Kidney tubule cell (primary cell): ENCODE measurements at regions not wholly inside any gene's neighbourhood (a gene's known extent, or its start where the extent isn't known, plus 50 kb on each side); places are given as distances from the start of the nearest gene placed in this dataset.

Experiments
- DNase-seq: peaks from one replicate; pipeline ENCODE4 v3.0.0-alpha.2; 2018; ENCODE audit warnings: low spot score

DNA sequence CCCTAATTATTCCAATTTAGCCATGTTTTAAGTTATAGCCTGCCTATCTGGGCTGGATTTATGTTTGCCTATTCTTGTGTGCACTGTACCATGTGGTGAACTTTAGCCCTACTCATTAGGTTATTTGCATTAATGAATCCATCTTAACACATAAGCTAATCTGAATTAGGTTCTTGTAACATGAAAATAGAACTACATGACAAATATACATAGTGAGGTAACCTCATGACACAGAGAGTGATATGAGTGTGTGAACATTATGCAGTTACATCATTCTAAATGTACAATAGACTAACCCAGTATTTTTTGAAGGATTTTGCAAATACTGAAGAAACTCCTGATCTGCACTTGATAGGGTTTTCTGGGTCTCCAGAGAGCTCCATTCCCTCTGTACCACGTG lies 733.7 kb upstream of the CITED2 start:
- DNase-seq = no peak

GRCh38 chr6:140107216-140107615 lies 732.8 kb upstream of the CITED2 start:
- DNase-seq = no peak

- DNase-seq = peak; percentile 74
Observed at GRCh38 chr6:140105857-140106256, 731.4 kb upstream of the CITED2 start.

GRCh38 chr6:140105241-140105640 lies 730.8 kb upstream of the CITED2 start:
- no peak for DNase-seq

DNA sequence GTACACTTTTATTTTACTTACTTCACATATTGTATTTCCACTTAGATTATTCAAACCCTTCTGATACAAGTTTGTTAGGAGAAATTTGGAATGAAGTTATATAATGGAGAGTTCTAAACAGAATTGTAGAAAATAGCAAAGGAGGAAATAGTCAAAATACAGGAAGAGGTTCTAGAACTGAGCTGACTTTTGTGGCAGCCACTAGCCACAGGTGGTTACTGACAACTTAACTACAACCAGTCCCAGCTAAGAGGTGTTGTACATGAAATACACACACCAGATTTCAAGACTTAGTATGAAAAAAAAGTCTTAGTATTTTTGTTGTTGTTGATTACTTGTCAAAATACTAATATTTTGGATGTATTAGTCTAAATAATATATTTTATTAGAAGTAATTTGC lies 727.4 kb upstream of the CITED2 start:
- DNase-seq = no peak

DNA sequence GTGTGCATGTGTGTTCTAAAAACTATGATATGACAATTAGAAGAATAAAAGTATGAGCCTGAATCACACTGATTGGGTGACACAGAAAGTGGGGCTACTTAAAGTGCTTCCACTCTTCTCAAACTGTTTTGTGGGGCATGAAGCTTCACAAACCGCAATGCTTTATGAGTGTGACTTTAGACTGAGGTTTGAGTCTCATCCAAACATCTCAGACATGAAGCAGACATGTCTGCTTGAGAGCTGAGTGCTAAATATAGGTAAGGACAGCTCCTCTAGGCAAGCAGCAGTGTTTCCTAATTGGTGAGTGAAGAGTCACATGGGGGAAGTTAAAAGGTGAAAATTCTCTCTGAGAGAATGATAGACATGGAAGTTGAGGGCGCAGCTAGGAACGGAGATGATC lies 726.9 kb upstream of the CITED2 start:
- DNase-seq = no peak

DNA sequence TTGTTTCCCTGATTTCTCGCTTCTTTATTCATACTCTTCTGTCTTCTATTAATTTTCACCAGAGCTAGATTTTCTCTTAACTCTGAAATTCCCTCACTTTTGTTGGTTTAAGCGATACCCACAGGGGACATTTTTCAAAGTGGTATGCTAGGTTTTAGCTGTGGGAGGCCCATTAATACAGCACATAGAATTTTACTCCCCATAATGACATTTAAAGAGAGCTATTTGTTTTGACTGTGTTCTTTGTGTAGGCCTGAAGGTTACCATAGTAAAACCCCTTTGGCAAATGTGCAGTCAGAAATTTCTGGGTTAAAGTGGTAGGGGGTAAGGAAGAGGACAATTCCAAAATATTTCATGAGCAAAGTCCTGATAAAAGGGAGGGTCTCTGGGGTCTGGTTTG lies 721.1 kb upstream of the CITED2 start:
- no peak for DNase-seq

DNA sequence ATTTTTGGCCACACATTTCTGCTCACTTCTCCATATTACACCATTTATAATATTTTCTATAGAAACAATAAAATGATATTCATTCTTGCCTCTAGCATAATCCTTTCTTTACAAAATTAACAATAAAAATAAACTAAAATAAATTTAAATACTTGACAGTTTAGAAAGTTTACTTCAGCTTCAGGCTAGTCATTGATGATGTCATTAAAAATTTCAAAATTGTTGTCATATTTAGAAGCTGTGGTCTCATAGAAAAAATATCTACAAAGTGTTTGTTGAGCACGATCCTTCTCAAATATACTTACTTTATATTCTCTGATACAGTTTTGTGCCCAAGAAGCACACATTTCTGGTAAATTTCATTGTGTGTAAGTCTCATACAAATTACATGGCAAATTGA lies 717.4 kb upstream of the CITED2 start:
- no peak for DNase-seq

DNA sequence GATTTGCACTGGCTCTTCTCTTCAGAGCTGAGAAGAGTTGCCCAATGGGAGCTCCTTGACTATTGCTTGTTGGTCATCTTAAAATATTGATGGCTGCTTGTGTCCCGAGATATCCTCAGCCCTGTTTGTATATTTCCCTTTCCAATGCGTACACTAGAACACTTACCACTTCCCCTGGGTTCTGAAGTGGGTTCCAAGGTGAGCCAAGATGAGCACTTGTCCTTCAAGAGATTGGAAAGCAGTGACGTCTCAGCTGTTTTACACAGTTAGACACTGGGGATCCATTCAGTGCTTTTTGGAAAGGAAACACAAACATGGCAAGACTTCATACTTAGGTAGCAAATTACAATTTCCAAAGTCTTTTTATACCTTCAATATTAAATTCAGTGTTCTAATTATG lies 716.4 kb upstream of the CITED2 start:
- no peak for DNase-seq

DNA sequence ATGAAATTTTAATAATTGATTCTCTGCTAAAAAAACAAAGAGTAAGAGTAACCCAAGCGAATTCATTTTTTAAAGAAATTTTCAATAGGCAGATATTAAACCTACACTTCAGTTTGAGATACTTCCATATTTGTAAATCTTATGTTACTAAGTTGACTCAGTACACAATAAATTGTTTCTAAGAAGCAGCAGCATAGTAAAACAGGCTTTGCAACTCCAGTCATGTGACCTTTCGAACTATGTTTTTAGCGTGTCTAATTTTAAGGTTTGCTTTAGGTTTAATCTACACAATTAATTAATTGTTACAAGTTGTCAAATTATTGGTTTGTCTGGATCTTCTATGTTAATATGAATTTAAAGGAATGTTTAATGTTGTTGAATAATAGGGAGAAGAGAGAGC lies 708.9 kb upstream of the CITED2 start:
- DNase-seq = no peak

DNA sequence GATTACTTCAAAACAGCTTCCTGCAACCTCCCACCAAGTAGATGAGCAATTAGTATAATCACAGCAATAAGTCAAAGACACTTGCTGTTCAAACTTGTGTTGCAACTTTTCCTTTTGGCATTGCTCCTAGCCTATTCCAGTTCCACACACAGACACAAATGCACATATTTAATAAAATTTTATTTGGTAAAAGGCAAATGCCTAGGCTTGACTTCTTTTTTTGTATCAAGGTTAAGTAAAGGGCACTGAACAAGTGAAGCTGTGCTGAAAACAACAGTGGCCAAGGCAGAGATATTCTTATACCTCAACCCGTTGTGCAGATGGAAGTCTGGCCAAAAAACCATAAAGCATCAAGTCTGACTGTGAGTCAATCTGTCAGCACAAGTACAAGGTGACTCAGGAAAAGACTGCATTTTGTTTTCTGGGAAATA lies 708.4 kb upstream of the CITED2 start:
- peak; percentile 30 for DNase-seq

DNA sequence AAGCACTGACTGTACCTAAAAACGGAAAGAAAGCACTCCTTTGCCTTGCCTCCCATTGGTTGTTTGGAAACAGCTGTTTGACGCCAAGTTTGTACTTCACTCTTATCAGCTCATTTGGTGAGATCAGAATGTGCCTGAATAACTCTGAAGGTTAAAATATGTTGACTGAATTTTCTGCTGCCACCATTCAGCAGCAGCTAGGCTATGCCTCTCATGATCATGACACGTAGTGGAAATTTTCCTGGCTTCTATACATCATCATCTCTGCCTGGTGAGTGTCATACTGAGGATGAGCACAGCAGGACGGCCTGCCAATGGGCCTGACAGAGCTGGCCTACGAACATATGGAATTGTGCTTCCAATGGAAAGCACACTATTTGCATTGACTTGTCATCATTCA lies 704.9 kb upstream of the CITED2 start:
- no peak for DNase-seq

DNA sequence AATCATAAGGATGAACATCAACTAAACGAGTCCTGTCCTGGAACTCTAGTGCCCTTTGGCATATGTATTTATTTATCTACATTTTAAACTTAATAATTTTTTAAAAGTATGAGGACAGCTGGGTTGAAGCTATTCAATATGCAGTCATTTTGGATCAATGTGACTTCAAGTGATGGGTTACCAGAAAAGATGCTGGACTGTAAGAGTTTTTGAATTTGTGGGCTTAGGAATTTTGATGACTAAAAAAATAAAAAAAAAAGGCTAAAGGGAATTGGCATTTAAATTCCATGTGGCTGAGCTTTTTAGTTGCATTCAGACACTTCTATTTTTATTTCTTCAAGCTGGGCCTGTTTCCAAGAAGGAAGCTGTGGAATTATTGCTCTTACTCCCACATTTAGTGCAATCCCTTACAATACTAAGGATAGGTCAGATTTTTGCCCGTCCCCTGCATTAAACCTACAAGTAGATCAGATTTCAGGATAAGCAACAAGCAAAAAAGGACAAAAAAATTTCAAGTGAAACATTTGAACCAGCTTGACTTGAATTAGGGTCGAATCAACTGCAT lies 704.2 kb upstream of the CITED2 start:
- DNase-seq = peak; percentile 37

DNA sequence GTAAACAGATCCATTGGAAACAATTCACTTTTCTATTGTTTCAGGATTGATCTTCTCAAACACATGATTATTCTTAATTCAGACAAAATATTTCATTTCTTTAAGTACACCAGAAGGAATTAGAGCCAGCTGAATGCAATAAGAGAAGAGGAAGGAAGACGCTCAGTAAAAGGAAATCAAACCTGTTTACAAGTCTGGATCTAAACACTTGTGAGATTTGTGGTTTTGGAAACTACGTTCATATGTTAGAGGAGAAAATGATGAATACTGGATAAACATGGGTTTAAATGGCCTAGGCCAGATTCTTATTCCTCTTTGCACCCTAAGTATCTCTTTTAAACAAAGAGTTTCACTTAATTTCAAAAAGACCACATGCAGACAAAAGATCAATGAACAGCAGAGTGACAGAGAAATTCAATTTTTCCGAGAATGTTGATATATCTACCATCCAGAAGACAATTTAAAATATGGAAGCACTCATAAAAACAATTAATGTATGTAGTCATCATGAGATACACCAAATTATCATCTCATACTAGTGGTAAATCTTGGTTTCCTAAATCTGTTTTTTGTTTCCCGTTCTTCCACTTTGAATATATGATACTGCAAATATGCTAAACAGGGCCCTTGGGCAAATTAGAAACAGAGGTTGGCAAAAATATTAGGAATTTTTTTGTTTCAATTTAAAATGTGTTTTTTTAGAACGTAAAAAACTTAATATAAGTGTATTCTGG lies 703.5 kb upstream of the CITED2 start:
- DNase-seq = no peak

DNA sequence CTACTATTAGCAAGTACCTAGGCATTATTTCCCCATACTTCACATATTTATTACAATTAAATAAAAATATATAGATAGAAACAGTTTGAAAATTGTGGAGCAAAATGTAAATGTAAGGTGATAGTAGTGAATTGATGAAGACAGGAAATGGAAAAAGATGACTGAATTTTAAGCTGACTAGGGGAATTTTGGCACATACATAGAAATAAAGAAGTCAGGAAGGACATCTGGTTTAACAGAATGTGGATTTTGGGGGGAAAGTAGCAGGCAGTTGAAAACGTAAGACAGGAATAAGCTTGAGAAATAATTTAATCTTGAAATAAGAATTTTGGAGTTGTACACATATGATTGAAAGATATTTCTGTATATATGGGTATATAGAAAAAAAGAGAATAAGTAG lies 701.7 kb upstream of the CITED2 start:
- DNase-seq = no peak

- DNase-seq = no peak
Observed at GRCh38 chr6:140073456-140073855, 699.0 kb upstream of the CITED2 start.

DNA sequence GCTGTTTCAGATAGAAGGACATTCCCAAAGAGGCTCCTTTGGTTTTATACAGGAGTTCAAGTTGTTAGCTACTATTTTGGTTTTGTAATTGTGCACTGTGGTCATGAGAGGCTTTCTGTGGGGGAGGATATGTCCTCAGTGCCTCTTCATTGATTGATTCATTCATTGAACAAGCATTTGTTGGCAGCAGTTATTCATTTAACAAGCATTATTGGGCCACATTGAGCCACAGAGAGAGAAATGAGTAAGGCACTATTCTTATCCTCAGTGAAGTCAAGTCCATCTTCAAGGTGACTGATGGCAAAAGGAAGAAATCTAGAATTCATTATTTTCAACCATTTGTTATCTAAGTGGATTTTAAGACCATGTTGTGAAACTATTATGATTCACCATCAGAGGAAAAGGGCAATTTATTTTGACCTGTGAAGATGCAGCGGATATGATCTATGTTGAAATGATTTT lies 697.2 kb upstream of the CITED2 start:
- DNase-seq = peak; percentile 65

GRCh38 chr6:140070846-140071473 lies 696.5 kb upstream of the CITED2 start:
- DNase-seq = peak; percentile 25

DNA sequence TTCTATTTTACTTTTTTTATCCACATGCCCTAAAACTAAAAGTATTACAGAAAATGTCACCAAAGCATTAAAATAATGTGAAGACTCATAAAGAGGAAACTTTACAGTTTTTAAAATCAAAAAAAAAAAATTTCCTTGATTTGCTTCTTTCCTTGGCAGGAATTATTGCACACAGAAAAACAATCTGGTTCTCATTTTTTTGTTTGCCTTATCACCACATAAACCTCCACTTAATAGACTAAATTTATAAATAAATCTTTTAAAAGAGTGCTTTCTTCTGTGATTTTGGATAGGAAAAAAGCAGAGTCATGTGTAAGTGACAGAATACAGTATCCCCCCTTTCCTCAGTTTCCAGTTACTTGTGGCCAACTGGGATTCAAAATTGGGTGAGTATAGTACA lies 695.1 kb upstream of the CITED2 start:
- no peak for DNase-seq

GRCh38 chr6:140068801-140069200 lies 694.4 kb upstream of the CITED2 start:
- DNase-seq = no peak

DNA sequence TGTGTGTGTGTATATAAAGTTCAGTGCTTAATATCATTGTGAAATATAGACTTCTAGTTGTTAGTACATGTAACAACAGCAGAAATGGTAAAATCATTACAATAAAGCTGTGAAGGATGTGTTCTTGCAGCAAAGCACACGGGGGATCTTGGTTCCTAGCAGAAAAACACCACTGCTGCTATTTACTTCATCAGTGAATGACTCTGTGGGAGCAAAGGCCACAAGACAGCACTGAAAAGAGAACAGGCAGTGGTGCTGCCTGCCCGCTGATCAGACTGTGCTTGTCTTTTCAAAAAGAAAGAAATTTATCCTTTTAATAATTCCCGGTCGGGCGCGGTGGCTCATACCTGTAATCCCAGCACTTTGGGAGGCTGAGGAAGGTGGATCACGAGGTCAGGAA lies 689.9 kb upstream of the CITED2 start:
- DNase-seq = no peak

- DNase-seq = no peak
Observed at GRCh38 chr6:140063021-140063399, 688.6 kb upstream of the CITED2 start.
